ENCODE measurements at regions not wholly inside any gene's neighbourhood (a gene's known extent, or its start where the extent isn't known, plus 50 kb on each side); places are given as distances from the start of the nearest gene placed in this dataset.

DNA sequence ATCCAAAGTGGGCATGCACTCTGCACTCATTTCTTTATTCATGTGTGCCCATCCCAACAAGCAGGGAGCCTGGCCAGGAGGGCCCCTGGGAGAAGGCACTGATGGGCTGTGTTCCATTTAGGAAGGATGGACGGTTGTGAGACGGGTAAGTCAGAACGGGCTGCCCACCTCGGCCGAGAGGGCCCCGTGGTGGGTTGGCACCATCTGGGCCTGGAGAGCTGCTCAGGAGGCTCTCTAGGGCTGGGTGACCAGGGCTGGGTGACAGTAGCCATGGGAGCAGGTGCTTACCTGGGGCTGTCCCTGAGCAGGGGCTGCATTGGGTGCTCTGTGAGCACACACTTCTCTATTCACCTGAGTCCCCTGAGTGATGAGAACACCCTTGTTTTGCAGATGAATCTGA lies 129.3 kb upstream of the B3GAT1 start:
- TF ChIP-seq POLR2A (IDR thresholded peaks at IDR 0.05; ENCODE audit: borderline replicate concordance, extremely low read depth, insufficient read depth, insufficient read length), result no peak
- TF ChIP-seq, protein P1, sequence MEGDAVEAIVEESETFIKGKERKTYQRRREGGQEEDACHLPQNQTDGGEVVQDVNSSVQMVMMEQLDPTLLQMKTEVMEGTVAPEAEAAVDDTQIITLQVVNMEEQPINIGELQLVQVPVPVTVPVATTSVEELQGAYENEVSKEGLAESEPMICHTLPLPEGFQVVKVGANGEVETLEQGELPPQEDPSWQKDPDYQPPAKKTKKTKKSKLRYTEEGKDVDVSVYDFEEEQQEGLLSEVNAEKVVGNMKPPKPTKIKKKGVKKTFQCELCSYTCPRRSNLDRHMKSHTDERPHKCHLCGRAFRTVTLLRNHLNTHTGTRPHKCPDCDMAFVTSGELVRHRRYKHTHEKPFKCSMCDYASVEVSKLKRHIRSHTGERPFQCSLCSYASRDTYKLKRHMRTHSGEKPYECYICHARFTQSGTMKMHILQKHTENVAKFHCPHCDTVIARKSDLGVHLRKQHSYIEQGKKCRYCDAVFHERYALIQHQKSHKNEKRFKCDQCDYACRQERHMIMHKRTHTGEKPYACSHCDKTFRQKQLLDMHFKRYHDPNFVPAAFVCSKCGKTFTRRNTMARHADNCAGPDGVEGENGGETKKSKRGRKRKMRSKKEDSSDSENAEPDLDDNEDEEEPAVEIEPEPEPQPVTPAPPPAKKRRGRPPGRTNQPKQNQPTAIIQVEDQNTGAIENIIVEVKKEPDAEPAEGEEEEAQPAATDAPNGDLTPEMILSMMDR (IDR thresholded peaks at IDR 0.05 in 2 of 3, conservative IDR thresholded peaks at IDR 0.05 in 1 of 3; ENCODE audit: borderline replicate concordance in 1 of 3, insufficient read depth in 1 of 3, low read depth in 2 of 3, low read length in 2 of 3), result no peak

All from HCT116 (cell line).